ENCODE measurements at regions not wholly inside any gene's neighbourhood (a gene's known extent, or its start where the extent isn't known, plus 50 kb on each side); places are given as distances from the start of the nearest gene placed in this dataset.

DNA sequence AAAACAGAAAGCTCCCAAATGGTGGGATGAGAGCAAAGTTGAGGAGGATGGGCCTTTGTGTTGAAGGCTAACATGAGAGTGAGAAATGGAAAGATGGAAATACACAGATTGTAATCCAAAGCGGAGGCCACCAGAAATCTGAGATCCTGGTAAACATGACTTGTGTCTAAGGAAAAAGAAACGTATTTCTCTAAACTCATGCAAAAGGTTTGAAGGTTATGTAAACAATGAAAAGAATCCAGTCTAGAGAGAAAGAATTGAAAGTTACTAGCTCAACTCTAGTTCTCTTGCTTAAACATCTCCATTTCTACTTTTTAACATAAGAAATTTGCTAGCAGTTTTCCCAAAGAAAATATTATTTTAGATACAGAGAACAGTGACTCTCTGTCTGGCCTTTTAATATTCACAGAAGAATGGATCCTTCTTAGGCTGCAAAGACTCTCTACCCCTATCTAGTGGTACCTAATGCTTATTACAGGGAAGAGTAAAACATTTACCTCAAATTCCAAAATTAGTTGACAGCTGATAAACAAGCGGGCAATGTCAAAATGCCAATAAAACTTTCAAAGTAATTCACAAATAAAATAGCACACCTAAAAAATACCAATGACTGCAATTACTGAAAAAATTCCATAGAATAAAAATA, 75.8 kb upstream of the SOX5 start:
- no peak for DNase-seq (ENCODE audit: extremely low read depth in 1 of 2, low read depth in 1 of 2)

DNA sequence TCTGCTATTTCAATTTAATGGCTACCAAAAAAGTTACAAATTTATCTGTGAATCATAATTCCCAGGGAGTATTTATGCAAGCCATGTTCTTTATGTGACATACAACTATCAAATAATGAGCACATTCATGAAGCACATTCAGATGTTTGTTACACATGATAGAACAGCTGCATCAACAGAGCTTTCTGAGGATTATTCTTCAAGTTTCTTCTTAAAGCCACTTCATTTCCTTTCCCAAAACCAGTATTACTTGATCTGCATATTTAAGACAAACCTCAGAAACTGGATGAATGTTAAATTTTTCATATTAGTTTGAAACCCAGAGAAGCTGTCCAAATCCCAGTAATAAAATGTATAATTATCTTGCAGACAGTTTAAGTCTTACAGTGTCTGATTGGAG, 73.6 kb upstream of the SOX5 start:
- DNase-seq (ENCODE audit: extremely low read depth in 1 of 2, low read depth in 1 of 2): no peak

DNA sequence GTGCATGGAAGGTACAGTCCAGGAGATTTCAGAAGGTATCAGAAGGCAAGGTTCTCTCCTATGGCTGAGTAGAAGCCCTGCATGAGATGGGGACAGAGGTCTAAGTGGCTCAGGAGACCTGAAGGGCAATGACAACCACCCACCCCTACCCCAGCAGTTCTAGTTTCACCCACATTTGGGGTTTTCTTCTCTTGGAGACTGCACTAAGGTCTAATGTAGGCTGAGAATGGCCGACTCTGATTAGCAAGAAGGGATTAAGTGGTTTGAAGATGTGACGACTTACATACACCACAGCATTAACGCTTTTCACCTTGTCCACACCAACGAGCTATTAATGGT, 71.7 kb upstream of the SOX5 start:
- no peak for DNase-seq (ENCODE audit: extremely low read depth in 1 of 2, low read depth in 1 of 2)

DNA sequence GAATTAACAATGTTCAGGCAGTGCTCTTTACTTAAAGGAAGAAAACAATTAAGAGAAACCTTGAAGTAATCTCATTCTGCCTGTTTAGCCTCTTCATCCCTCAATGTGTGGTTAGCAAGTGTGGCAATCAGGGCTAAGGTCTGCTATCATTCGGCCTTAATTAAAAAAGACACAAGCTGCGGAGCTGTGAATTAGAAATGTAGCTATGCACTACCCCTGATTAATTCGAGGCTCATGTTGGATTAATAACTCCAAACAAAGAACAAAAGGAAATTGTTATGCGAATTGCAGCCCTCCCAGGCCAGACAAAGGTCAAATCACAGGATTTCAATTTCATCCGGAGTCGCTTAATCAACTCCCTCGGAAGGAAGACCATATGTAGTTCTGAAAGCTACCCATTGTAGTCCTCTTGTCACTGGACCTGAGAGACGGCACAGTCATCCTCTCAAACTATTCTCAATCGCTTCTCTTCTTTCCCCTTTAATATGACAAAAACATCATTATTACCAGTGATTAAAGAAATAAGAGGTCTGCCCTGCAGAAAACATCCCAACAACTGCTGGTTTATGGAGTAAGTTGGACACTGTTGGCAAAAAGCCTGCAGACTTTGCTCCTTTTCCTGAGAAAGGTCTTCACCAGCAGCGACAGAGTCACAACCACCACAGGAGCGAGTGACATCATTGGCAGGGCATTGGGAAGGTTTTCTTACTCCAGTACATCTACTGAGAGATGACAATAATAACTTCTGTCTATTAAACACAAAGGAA, 71.1 kb upstream of the SOX5 start:
- no peak for DNase-seq (ENCODE audit: extremely low read depth in 1 of 2, low read depth in 1 of 2)

DNA sequence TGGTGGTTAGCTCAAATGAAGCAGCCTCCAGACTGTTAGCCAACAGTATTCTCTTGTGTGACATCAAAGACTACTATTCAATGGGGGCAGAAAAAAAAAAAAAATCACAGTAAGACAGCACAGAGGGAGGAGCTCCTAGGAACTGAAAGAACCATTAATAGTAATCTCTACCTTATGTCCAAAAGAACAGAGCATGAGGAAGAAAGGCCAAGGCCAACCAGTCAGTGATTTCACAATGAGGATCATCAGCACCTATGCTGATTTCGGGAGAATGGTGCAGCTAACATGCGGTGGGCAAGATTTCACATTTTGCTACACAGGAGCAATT, 66.3 kb upstream of the SOX5 start:
- DNase-seq (ENCODE audit: extremely low read depth in 1 of 2, low read depth in 1 of 2): no peak

DNA sequence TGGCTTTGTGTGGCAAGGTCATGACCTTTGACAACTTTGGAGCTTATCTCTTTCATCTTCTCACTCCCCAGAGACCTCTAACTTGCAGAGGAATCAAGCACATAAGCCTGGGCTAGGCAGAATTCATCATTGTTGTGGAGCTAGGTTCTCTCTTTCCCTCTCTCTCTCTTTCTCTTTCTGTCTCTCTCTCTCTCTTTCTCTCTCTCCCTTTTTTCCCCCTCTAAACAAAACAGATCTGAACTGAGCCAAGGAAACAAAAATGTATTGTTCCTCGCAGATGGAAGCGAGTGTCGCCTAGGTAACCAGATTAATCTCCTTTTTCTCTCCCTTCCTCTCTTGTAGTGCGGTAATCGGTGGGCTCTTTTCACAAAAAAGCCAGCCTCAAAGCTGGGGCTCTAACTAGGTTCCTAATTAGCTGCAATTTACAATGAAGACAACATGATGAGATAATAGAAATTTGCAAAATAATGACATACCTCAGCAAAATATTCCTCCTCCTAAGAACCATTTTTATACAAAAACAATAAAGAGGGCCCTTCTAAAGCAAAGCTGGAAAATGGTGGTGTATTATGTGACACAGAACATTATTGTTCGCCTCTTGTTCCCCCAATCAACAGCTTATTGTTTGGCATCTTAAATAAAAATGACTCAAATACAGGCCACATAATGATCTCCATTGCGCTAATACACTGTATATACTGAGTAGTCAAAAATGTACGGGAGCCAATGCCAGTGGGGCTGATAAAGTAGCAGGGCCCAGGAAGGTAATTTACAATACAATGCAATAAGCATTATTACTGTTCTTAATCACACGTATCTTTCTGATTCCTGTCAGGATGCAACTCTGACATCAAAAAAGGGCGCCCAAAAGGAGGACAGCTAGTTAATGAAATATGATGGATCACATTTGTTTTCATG, 65.7 kb upstream of the SOX5 start:
- no peak for DNase-seq (ENCODE audit: extremely low read depth in 1 of 2, low read depth in 1 of 2)

DNA sequence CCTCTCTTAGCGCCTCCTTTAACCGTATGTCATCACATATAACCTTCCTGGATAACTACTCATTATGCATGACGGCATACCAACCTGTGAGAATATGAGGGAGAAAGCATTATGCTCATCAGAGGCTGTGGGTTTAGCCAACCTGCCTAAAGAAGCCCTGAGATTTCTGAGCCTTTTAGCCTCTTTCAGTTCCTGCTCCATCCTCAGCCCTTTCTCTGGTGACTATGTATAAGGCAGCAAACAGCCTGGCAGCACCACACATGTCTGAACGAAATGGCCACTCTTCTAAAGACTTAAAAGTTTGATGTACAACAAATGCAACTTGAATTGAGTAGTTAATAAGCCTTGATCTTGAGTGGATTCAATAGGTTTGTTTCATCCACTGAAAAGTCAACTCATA, 64.8 kb upstream of the SOX5 start:
- no peak for DNase-seq (ENCODE audit: extremely low read depth in 1 of 2, low read depth in 1 of 2)

DNA sequence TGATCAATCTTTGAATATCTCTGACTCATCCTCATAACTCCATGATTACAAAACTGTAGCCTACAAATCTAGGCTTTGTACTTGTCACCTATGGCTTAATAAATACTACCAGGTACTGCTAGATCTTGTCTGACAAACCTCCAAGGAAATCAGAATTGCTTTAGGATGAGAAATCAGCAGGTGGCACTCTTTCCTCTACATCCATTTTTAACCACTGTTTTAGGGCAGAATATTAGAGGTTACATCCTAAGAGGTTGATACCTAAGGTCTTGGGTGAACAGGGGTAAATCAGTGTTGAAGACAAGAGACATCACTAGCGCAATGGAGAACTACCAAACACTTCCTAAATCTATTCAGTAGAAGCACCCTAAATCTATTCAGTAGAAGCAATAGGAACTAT, 63.1 kb upstream of the SOX5 start:
- DNase-seq (ENCODE audit: extremely low read depth in 1 of 2, low read depth in 1 of 2): no peak

DNA sequence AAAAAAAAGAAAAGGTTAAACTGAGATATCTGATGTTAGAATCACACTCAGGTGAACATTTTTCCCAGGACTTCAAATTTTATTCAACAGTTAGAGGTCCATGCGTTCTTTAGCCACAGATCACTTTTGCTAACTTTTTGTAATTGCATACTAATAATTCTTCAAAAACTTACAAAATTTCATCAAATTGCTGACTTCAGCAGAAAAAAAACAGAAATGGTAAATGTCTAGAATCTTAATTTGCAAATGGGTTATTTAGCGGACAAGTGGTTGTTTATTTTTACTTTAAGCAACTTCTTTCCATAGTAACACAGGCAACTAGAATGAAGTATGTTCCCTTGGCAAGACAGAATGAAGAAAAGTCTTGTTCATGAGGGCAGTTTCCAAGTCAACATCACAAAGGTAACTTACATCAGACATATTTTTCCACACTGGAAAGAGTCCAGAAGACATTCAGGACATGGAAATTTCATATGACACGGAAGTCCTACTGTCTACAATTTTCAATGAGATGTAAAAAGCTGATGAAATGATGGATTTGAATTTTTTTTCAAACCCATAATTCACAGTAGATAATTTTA, 62.5 kb upstream of the SOX5 start:
- no peak for DNase-seq (ENCODE audit: extremely low read depth in 1 of 2, low read depth in 1 of 2)

DNA sequence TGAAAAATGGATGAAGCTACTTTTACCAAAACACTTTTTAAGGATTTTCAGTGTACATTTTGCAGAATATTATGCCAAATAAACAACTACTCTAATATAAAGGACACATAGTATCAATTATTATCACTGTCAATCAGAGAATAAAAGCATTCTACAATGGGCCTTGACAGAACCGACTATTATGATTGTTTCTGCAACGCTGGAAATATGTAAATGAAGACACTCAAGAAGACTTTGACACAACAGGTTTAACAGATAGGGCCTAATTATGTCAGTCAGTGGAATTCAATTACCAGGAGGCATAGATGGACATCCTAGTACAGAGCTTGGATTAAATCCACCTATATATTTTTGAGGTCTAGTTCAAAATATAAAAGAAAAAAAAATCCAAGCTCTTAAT, 58.7 kb upstream of the SOX5 start:
- no peak for DNase-seq (ENCODE audit: extremely low read depth in 1 of 2, low read depth in 1 of 2)

Data from stimulated activated CD8-positive, alpha-beta memory T cell treated with anti-CD3 and anti-CD28 coated beads, Interleukin-7, amount 100 ng/mL, for 48 hours (primary cell).